ENCODE measurements at regions not wholly inside any gene's neighbourhood (a gene's known extent, or its start where the extent isn't known, plus 50 kb on each side); places are given as distances from the start of the nearest gene placed in this dataset.
"Not testable (repeated sequence)": the region's sequence is repeated elsewhere in the genome, so short reads cannot be mapped to it uniquely, and the experiment has no call there.

- no peak overlapping the region for H3K4me3 ChIP-seq (ENCODE audit: low read depth, low read length)
- TF ChIP-seq CTCF (IDR thresholded peaks at IDR 0.05; ENCODE audit: borderline replicate concordance, insufficient read depth, low read depth, low read length): no peak
Measured at GRCh38 chr2:105515581-105516415, 116.9 kb upstream of the FHL2 start.

- TF ChIP-seq CTCF (IDR thresholded peaks at IDR 0.05; ENCODE audit: borderline replicate concordance, insufficient read depth, low read depth, low read length): no peak
- no peak overlapping the region for H3K4me3 ChIP-seq (ENCODE audit: low read depth, low read length)
Measured at GRCh38 chr2:105514576-105514975, 115.7 kb upstream of the FHL2 start.

GRCh38 chr2:105510761-105511528, 112.1 kb upstream of the FHL2 start:
- no peak for TF ChIP-seq CTCF (IDR thresholded peaks at IDR 0.05; ENCODE audit: borderline replicate concordance, insufficient read depth, low read depth, low read length)

GRCh38 chr2:105509269-105510086, 110.6 kb upstream of the FHL2 start:
- no peak for TF ChIP-seq CTCF (IDR thresholded peaks at IDR 0.05; ENCODE audit: borderline replicate concordance, insufficient read depth, low read depth, low read length)
- no peak overlapping the region for H3K4me3 ChIP-seq (ENCODE audit: low read depth, low read length)

More at GRCh38 chr2:105510761-105511528, 112.1 kb upstream of the FHL2 start:
- no peak overlapping the region for H3K4me3 ChIP-seq (ENCODE audit: low read depth, low read length)

- H3K4me3 ChIP-seq (ENCODE audit: low read depth, low read length): not testable (repeated sequence)
Measured at GRCh38 chr2:105506860-105507259, 108.0 kb upstream of the FHL2 start.

- no peak for TF ChIP-seq CTCF (IDR thresholded peaks at IDR 0.05; ENCODE audit: borderline replicate concordance, insufficient read depth, low read depth, low read length)
- H3K4me3 ChIP-seq (ENCODE audit: low read depth, low read length): no peak overlapping the region
Measured at GRCh38 chr2:105504459-105504858, 105.6 kb upstream of the FHL2 start.
